ENCODE measurements at regions not wholly inside any gene's neighbourhood (a gene's known extent, or its start where the extent isn't known, plus 50 kb on each side); places are given as distances from the start of the nearest gene placed in this dataset.

DNA sequence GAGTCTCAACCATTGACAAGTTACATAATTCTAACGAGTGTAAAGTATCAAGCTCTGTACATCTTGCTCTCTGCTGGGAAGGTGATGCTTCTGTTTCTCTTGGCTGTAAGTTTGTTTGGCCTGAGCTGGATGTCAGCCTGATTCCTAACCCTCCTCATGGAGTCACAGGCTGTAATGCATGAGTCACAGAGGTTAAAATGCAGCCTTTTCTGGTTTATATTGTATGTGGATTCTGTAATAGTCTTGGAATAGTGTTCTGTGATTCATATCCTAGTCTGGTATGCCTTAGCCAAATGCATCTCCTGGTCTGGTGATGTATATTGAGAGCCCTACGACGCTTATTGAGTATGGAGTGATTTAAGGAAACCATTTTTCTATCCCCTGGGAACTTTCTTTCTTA lies 104.5 kb upstream of the FRMD6 start:
- DNase-seq (ENCODE audit: insufficient read length, low spot score) = no peak
- no peak for FAIRE-seq
- TF ChIP-seq SPI1 (IDR thresholded peaks at IDR 0.05; ENCODE audit: low read depth, low read length) = no peak
- TF ChIP-seq POLR2A (IDR thresholded peaks at IDR 0.05; ENCODE audit: low read depth, low read length) = no peak
- TF ChIP-seq PAX5 (IDR thresholded peaks at IDR 0.05; ENCODE audit: insufficient read depth, low read length, severe bottlenecking) = no peak
- TF ChIP-seq POU2F2 (IDR thresholded peaks at IDR 0.05; ENCODE audit: low read depth, low read length) = no peak
- TF ChIP-seq POLR2AphosphoS5 (IDR thresholded peaks at IDR 0.05; ENCODE audit: low read depth, low read length) = no peak
- TF ChIP-seq TAF1 (IDR thresholded peaks at IDR 0.05; ENCODE audit: low read depth, low read length) = no peak

- FAIRE-seq = no peak
- DNase-seq (ENCODE audit: insufficient read length, low spot score) = no peak
- TF ChIP-seq TAF1 (IDR thresholded peaks at IDR 0.05; ENCODE audit: low read depth, low read length) (no peak), SPI1 (IDR thresholded peaks at IDR 0.05; ENCODE audit: low read depth, low read length) (no peak), POLR2AphosphoS5 (IDR thresholded peaks at IDR 0.05; ENCODE audit: low read depth, low read length) (no peak), POU2F2 (IDR thresholded peaks at IDR 0.05; ENCODE audit: low read depth, low read length) (no peak), PAX5 (IDR thresholded peaks at IDR 0.05; ENCODE audit: insufficient read depth, low read length, severe bottlenecking) (no peak), POLR2A (IDR thresholded peaks at IDR 0.05; ENCODE audit: low read depth, low read length) (no peak)
Measured at GRCh38 chr14:51547701-51548100, 104.0 kb upstream of the FRMD6 start.

DNA sequence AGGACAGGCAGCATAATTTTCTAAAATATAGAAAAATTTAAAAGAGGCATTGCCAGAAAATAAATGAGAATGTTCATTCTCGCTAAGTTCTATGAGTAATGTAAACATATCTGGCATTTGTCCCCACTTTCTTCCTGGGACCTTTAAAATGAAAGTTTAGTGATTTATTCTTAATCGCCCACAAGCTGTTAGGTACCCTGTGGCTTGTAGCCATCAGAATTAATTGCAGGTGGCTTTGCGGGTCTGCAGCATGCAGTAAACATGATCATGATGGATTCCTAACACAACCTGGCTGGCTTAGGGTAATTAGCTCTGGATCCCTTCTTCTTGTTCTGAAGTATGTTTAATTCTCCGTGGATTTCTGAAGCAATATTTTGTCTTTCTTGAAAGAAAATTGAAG lies 103.5 kb upstream of the FRMD6 start:
- no peak for DNase-seq (ENCODE audit: insufficient read length, low spot score)
- no peak for TF ChIP-seq POLR2AphosphoS5 (IDR thresholded peaks at IDR 0.05; ENCODE audit: low read depth, low read length)
- FAIRE-seq = no peak

- FAIRE-seq = no peak
- TF ChIP-seq PAX5 (IDR thresholded peaks at IDR 0.05; ENCODE audit: insufficient read depth, low read length, severe bottlenecking) = no peak
- no peak for TF ChIP-seq POLR2AphosphoS5 (IDR thresholded peaks at IDR 0.05; ENCODE audit: low read depth, low read length)
- TF ChIP-seq TAF1 (IDR thresholded peaks at IDR 0.05; ENCODE audit: low read depth, low read length) = no peak
- TF ChIP-seq POU2F2 (IDR thresholded peaks at IDR 0.05; ENCODE audit: low read depth, low read length) = no peak
- no peak for TF ChIP-seq POLR2A (IDR thresholded peaks at IDR 0.05; ENCODE audit: low read depth, low read length)
- TF ChIP-seq SPI1 (IDR thresholded peaks at IDR 0.05; ENCODE audit: low read depth, low read length) = no peak
- DNase-seq (ENCODE audit: insufficient read length, low spot score) = no peak
Measured at GRCh38 chr14:51550636-51551035, 101.1 kb upstream of the FRMD6 start.

DNA sequence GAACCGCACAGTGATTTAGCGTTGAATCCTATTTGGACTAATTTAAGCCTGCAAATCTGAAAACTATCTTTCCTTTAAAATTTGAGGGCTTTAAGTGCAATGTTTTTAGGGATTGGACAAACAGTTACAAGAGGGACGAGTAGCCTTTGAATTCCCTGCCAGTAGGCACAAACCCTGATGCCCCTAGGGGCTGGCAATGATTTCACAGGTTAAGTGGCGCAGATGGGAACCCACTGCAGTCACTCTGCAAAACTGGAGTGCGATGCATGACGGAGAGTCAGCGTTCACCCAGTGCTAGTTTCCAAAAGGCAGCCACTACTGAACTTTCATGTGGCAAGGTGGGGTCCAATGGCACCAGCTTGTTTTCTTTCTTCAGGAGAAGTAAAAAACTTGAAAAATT lies 99.4 kb upstream of the FRMD6 start:
- no peak for TF ChIP-seq POLR2AphosphoS5 (IDR thresholded peaks at IDR 0.05; ENCODE audit: low read depth, low read length)
- TF ChIP-seq POLR2A (IDR thresholded peaks at IDR 0.05; ENCODE audit: low read depth, low read length) = no peak
- TF ChIP-seq POU2F2 (IDR thresholded peaks at IDR 0.05; ENCODE audit: low read depth, low read length) = no peak
- TF ChIP-seq TAF1 (IDR thresholded peaks at IDR 0.05; ENCODE audit: low read depth, low read length) = no peak
- no peak for TF ChIP-seq SPI1 (IDR thresholded peaks at IDR 0.05; ENCODE audit: low read depth, low read length)
- no peak for TF ChIP-seq PAX5 (IDR thresholded peaks at IDR 0.05; ENCODE audit: insufficient read depth, low read length, severe bottlenecking)
- FAIRE-seq (no peak), DNase-seq (ENCODE audit: insufficient read length, low spot score) (no peak)

DNA sequence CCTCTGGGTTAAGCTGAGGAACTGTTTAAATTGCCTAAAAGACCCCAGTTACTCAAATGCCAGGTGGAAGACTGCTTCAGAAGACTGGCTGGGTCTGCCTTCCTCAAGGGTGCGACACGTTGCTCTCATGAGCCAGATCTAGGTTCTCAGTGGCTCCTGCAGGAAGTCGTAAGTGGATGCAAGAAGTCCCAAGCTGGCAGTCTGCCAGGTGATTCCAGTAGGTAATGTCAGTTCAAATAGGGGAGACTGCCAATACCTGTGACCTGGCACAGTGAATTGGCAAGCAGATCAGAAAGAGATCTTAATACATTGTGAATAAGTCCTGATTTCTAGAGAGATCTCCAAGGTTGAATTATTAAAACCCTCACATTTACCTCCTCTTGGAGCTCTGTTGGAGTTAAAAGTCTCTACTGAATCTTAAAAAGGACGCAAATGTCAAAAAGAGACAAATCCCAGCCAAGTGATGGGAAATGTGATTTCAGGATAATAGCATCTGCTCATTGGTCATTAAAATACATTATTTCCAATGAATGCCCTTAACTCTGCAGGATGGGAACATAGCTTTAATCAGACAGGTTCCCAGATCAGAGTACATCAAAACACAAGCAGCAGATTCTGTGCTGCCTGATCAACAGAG lies 98.8 kb upstream of the FRMD6 start:
- TF ChIP-seq TAF1 (IDR thresholded peaks at IDR 0.05; ENCODE audit: low read depth, low read length) = no peak
- no peak for TF ChIP-seq POU2F2 (IDR thresholded peaks at IDR 0.05; ENCODE audit: low read depth, low read length)
- TF ChIP-seq POLR2A (IDR thresholded peaks at IDR 0.05; ENCODE audit: low read depth, low read length) = no peak
- TF ChIP-seq SPI1 (IDR thresholded peaks at IDR 0.05; ENCODE audit: low read depth, low read length) = no peak
- no peak for TF ChIP-seq PAX5 (IDR thresholded peaks at IDR 0.05; ENCODE audit: insufficient read depth, low read length, severe bottlenecking)
- no peak for TF ChIP-seq POLR2AphosphoS5 (IDR thresholded peaks at IDR 0.05; ENCODE audit: low read depth, low read length)
- FAIRE-seq (no peak), DNase-seq (ENCODE audit: insufficient read length, low spot score) (no peak)

DNA sequence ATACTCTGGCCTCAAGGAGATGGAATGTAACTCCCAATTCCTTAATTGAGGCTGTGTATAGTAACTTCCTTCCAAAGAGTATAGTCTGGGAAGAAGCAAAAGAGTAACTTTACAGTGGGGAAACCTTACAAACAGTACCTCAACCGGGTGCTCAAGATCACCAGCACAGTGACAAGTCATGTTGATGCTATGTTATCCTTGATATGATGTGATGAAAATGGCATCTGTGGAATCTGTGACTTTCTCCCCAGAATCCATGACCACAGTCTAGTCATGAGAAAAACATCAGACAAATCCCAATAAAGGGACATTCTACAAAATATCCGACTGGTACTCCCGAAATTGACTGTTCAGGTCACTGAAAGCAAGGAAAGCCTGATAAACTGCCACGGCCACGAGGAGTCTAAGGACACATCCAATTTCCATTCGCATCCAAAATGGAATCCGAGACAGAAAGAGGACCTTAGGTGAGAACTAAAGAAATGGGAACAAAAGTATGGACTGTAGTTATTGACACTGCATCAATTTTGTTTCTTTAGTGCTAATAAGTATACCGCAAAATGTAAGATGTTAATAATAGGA lies 97.3 kb upstream of the FRMD6 start:
- DNase-seq (ENCODE audit: insufficient read length, low spot score) (no peak), FAIRE-seq (no peak)

GRCh38 chr14:51554953-51555352 lies 96.8 kb upstream of the FRMD6 start:
- no peak for FAIRE-seq

More for the DNA sequence above, 97.3 kb upstream of the FRMD6 start:
- TF ChIP-seq PAX5 (IDR thresholded peaks at IDR 0.05; ENCODE audit: insufficient read depth, low read length, severe bottlenecking) (no peak), TAF1 (IDR thresholded peaks at IDR 0.05; ENCODE audit: low read depth, low read length) (no peak), POU2F2 (IDR thresholded peaks at IDR 0.05; ENCODE audit: low read depth, low read length) (no peak), SPI1 (IDR thresholded peaks at IDR 0.05; ENCODE audit: low read depth, low read length) (no peak), POLR2A (IDR thresholded peaks at IDR 0.05; ENCODE audit: low read depth, low read length) (no peak), POLR2AphosphoS5 (IDR thresholded peaks at IDR 0.05; ENCODE audit: low read depth, low read length) (no peak)

GRCh38 chr14:51561141-51561540 lies 90.6 kb upstream of the FRMD6 start:
- DNase-seq (ENCODE audit: insufficient read length, low spot score) = no peak
- no peak for FAIRE-seq
- TF ChIP-seq SPI1 (IDR thresholded peaks at IDR 0.05; ENCODE audit: low read depth, low read length) = no peak

More at GRCh38 chr14:51554953-51555352, 96.8 kb upstream of the FRMD6 start:
- no peak for DNase-seq (ENCODE audit: insufficient read length, low spot score)
- TF ChIP-seq TAF1 (IDR thresholded peaks at IDR 0.05; ENCODE audit: low read depth, low read length) (no peak), SPI1 (IDR thresholded peaks at IDR 0.05; ENCODE audit: low read depth, low read length) (no peak), POU2F2 (IDR thresholded peaks at IDR 0.05; ENCODE audit: low read depth, low read length) (no peak), PAX5 (IDR thresholded peaks at IDR 0.05; ENCODE audit: insufficient read depth, low read length, severe bottlenecking) (no peak), POLR2A (IDR thresholded peaks at IDR 0.05; ENCODE audit: low read depth, low read length) (no peak), POLR2AphosphoS5 (IDR thresholded peaks at IDR 0.05; ENCODE audit: low read depth, low read length) (no peak)

DNA sequence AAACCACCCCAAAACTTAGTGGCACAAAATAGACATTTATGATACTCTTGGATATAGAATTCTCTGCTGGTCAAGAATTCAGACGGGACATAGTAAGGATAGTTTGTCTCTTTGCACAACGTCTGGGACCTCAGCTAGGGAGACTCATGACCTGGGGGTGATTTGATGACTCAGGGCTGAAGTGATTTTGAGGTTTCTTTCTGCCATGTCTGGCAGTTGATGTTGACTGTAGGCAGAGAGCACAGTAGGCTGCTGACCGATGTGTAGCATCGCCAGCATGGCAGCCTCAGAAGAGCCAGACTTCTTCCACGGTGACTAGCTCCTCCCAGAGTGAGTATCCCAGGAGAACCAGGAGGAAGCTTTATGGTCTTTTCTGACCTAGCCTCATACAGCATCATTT lies 88.9 kb upstream of the FRMD6 start:
- FAIRE-seq (no peak), DNase-seq (ENCODE audit: insufficient read length, low spot score) (no peak)
- TF ChIP-seq POU2F2 (IDR thresholded peaks at IDR 0.05; ENCODE audit: low read depth, low read length) (no peak), SPI1 (IDR thresholded peaks at IDR 0.05; ENCODE audit: low read depth, low read length) (no peak), POLR2AphosphoS5 (IDR thresholded peaks at IDR 0.05; ENCODE audit: low read depth, low read length) (no peak), TAF1 (IDR thresholded peaks at IDR 0.05; ENCODE audit: low read depth, low read length) (no peak), PAX5 (IDR thresholded peaks at IDR 0.05; ENCODE audit: insufficient read depth, low read length, severe bottlenecking) (no peak), POLR2A (IDR thresholded peaks at IDR 0.05; ENCODE audit: low read depth, low read length) (no peak)

Measured in GM12891 (cell line).